ENCODE measurements at regions not wholly inside any gene's neighbourhood (a gene's known extent, or its start where the extent isn't known, plus 50 kb on each side); places are given as distances from the start of the nearest gene placed in this dataset.

DNA sequence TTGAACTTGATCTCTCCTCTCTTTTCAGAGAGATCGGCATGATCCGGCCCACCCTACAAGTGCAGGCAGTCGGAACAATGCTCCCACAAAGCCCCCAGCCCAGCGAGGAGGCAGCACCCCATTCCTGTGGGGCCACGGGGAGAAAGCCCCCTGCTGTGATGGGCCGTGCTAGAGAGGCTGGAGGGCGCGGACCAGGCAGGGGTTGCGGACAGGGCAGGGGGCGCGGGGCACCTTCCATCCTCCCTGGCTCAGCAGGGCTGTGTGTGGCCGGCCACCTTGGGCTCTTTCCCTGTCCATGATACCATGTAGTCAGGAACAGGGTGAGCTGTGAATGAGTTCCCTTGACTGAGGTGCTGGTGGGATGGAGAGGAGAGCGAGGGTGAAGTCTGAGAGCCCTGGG lies 379.8 kb downstream of the BRD1 start:
- H3K27ac ChIP-seq = 0 out of 2 replicates have a peak overlapping the region, but pooled peaks have one; percentile 22
- TF ChIP-seq EZH2 (IDR thresholded peaks at IDR 0.05) = no peak
- no peak for TF ChIP-seq POLR2AphosphoS5 (IDR thresholded peaks at IDR 0.05; ENCODE audit: borderline replicate concordance, low read depth, low read length)
- no peak for TF ChIP-seq FOXP2 (optimal IDR thresholded peaks at IDR 0.05; ENCODE audit: control extremely low read depth, extremely low read length, insufficient read depth)
- DNase-seq (ENCODE audit: low read depth, low spot score) = no peak
- H3K36me3 ChIP-seq (ENCODE audit: insufficient read depth, low read length) = no peaks in the 10 kb centered on the region
- no peaks in the 10 kb centered on the region for H3K9me3 ChIP-seq (ENCODE audit: low read depth, low read length)
- H3K4me3 ChIP-seq = no peak overlapping the region
- no peak overlapping the region for H3K9ac ChIP-seq (ENCODE audit: insufficient read length)

DNA sequence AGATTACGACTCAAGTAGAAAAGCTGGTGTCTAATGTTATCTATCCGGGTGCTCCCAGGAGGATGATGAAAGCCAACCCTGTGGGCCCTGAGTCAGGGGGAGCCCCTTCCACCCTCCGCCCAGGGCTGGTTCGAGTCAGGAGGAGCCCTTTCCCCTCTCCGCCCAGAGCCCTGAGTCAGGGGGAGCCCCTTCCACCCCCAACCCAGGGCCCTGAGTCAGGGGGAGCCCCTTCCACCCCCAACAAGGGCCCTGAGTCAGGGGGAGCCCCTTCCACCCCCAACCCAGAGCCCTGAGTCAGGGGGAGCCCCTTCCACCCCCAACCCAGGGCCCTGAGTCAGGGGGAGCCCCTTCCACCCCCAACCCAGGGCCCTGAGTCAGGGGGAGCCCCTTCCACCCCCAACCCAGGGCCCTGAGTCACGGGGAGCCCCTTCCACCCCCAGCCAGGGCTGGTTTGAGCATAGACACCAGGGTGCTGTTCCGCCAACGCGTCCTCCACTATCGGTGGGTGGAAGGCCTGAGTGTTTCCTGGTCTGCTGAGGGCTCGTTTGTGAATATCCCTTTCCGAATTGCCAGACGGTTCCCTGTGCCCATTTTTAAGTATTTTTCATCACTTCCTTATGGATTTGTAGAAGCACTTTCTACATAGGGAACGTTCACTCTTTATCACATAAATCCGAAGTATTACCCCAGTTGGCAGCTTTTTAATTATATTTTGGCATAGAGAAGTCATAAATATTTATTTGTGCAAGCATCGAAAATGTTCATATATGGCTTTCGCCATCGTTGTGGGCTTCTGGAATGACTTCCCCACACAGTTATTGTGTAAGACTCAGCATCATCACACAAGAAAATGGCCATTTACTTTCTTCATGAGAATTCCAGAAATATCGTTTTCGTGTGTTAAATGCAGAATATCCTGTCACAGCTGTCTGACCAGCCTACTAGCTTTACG lies 380.6 kb downstream of the BRD1 start:
- H3K36me3 ChIP-seq (ENCODE audit: insufficient read depth, low read length) = no peaks in the 10 kb centered on the region
- no peak for DNase-seq (ENCODE audit: low read depth, low spot score)
- H3K9ac ChIP-seq (ENCODE audit: insufficient read length) = no peak overlapping the region
- H3K9me3 ChIP-seq (ENCODE audit: low read depth, low read length) = no peaks in the 10 kb centered on the region
- H3K27ac ChIP-seq = 0 out of 2 replicates have a peak overlapping the region, but pooled peaks have one; percentile 15
- TF ChIP-seq EZH2 (IDR thresholded peaks at IDR 0.05) (no peak), FOXP2 (optimal IDR thresholded peaks at IDR 0.05; ENCODE audit: control extremely low read depth, extremely low read length, insufficient read depth) (no peak), POLR2AphosphoS5 (IDR thresholded peaks at IDR 0.05; ENCODE audit: borderline replicate concordance, low read depth, low read length) (no peak)
- H3K4me3 ChIP-seq = no peak overlapping the region

DNA sequence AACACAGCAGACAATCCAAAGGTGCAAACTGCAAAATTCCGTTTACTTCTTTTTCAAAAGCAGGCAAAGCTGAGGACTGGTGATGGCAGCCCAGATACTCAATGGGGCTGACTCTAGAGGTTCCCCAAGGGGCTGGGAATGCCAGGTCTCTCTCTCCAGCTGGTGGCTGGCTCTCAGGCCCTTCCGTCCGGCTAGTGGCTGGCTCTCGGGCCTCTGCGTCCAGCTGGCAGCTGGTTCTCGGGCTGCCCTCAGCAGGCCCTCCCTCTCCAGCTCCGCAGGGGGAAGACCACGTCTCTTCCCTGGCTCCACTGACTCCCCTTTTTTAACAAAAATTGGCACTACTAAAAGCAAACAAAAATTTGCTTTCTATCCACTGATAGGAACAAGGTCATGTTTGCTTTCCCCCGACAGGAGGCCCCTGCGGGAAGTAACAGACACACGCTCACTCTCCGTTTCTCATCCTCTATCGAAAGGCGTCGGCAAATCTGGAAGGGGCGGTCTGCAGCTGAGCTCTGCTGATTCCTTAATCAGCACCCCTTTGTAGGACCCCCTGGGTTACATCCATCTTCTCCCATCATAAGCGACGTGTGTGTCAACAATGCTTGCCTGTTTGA lies 381.4 kb downstream of the BRD1 start:
- H3K27ac ChIP-seq = no peak overlapping the region

DNA sequence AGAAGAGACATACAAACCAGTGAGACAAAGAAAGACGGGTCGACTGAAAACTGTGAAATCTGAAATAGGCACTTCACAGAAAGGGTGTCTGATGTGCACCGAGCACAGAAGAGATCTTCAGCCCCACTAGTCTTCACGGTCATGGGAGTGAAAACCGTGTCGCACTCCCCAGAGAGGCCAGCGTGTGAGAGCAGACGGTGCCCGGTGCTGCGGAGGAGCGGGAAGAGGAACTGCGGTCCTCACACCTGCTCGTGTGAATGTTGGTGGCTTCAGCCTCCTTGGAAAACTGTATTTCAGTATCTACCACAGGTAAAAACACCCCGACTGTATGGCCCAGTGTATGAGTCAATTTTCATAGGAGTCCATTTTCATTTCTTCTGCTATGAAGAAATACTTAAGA lies 382.9 kb downstream of the BRD1 start:
- H3K9ac ChIP-seq (ENCODE audit: insufficient read length) = no peak overlapping the region
- no peak for TF ChIP-seq EZH2 (IDR thresholded peaks at IDR 0.05)
- H3K36me3 ChIP-seq (ENCODE audit: insufficient read depth, low read length) = no peaks in the 10 kb centered on the region
- no peak overlapping the region for H3K27ac ChIP-seq
- DNase-seq (ENCODE audit: low read depth, low spot score) = no peak
- no peak overlapping the region for H3K4me3 ChIP-seq
- H3K9me3 ChIP-seq (ENCODE audit: low read depth, low read length) = no peaks in the 10 kb centered on the region

More for the DNA sequence above, 381.4 kb downstream of the BRD1 start:
- H3K9me3 ChIP-seq (ENCODE audit: low read depth, low read length) = no peaks in the 10 kb centered on the region
- H3K36me3 ChIP-seq (ENCODE audit: insufficient read depth, low read length) = no peaks in the 10 kb centered on the region
- H3K4me3 ChIP-seq = no peak overlapping the region
- H3K9ac ChIP-seq (ENCODE audit: insufficient read length) = no peak overlapping the region
- no peak for TF ChIP-seq POLR2AphosphoS5 (IDR thresholded peaks at IDR 0.05; ENCODE audit: borderline replicate concordance, low read depth, low read length)
- TF ChIP-seq EZH2 (IDR thresholded peaks at IDR 0.05) = no peak
- no peak for TF ChIP-seq FOXP2 (optimal IDR thresholded peaks at IDR 0.05; ENCODE audit: control extremely low read depth, extremely low read length, insufficient read depth)
- DNase-seq (ENCODE audit: low read depth, low spot score) = no peak

DNA sequence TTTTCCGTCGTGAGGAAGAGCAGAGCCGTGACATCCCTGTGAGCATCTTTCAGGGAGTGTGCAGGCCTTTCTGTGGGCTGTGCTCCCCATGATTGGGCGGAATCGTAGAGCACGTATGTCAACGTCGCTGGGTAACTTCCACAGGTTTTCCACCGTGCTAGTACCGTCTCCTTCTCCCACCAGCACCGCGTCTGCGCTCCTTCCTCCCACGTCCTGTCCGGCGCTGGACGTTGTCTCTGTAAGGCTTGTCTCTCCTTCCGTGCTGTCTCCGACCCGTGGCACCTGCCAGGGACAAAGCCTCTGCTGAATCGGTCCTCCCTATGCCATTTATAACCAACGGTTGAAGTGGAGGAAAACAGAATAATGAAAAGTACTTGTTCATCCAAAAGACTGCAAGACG lies 386.7 kb downstream of the BRD1 start:
- Histone ChIP-seq H3K9ac (ENCODE audit: insufficient read length) (no peak overlapping the region), H3K36me3 (ENCODE audit: insufficient read depth, low read length) (no peaks in the 10 kb centered on the region), H3K27ac (no peak overlapping the region), H3K4me3 (no peak overlapping the region), H3K9me3 (ENCODE audit: low read depth, low read length) (no peaks in the 10 kb centered on the region)
- DNase-seq (ENCODE audit: low read depth, low spot score) = no peak
- TF ChIP-seq FOXP2 (optimal IDR thresholded peaks at IDR 0.05; ENCODE audit: control extremely low read depth, extremely low read length, insufficient read depth) (no peak), EZH2 (IDR thresholded peaks at IDR 0.05) (no peak), POLR2AphosphoS5 (IDR thresholded peaks at IDR 0.05; ENCODE audit: borderline replicate concordance, low read depth, low read length) (no peak)

DNA sequence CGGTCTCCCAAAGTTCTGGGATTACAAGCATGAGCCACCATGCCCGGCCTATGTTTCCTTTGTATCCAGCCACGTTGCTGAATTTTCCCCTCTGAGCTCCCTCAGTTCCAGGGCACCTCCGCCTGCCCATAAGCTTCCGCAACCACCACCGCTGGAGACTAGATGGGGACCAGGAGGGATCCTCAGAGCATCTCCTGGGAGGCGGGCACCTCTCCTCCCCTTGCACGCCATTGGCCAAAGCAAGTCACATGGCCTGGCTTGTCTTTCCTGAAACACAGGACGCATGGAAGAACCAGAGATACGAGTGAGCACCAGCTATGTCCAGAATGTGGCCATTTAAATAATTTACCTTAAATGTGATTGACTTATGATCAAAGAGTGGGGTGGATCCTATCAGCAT lies 388.3 kb downstream of the BRD1 start:
- Histone ChIP-seq H3K4me3 (no peak overlapping the region), H3K9ac (ENCODE audit: insufficient read length) (no peak overlapping the region)
- TF ChIP-seq FOXP2 (optimal IDR thresholded peaks at IDR 0.05; ENCODE audit: control extremely low read depth, extremely low read length, insufficient read depth) (no peak), POLR2AphosphoS5 (IDR thresholded peaks at IDR 0.05; ENCODE audit: borderline replicate concordance, low read depth, low read length) (no peak), EZH2 (IDR thresholded peaks at IDR 0.05) (no peak)

DNA sequence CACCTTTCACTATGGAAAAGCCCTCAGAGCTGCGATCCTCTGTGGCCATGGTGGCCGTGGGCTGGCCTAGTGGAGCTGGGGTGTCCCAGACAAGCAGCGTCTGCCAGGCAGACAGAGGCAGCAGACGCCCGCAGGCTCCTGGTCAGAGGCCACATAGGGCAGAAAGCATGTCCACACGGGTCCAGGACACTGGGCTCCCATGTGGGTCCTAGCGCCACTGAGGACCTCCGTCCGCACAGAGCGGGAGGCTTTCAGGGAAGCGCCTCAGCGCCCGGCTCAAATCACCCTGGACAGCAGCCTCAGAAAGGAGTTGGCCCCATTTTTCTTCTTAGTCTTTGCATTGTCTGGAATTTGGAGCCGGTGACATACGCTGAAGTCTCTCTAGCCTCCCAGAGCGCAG lies 389.7 kb downstream of the BRD1 start:
- no peak overlapping the region for H3K4me3 ChIP-seq
- no peak for DNase-seq (ENCODE audit: low read depth, low spot score)
- H3K9me3 ChIP-seq (ENCODE audit: low read depth, low read length) = no peaks in the 10 kb centered on the region
- H3K27ac ChIP-seq = no peak overlapping the region
- H3K36me3 ChIP-seq (ENCODE audit: insufficient read depth, low read length) = no peaks in the 10 kb centered on the region
- no peak for TF ChIP-seq FOXP2 (optimal IDR thresholded peaks at IDR 0.05; ENCODE audit: control extremely low read depth, extremely low read length, insufficient read depth)
- TF ChIP-seq POLR2AphosphoS5 (IDR thresholded peaks at IDR 0.05; ENCODE audit: borderline replicate concordance, low read depth, low read length) = no peak
- no peak for TF ChIP-seq EZH2 (IDR thresholded peaks at IDR 0.05)
- H3K9ac ChIP-seq (ENCODE audit: insufficient read length) = no peak overlapping the region

More for the DNA sequence above, 388.3 kb downstream of the BRD1 start:
- H3K9me3 ChIP-seq (ENCODE audit: low read depth, low read length) = no peaks in the 10 kb centered on the region
- H3K27ac ChIP-seq = no peak overlapping the region
- no peaks in the 10 kb centered on the region for H3K36me3 ChIP-seq (ENCODE audit: insufficient read depth, low read length)
- DNase-seq (ENCODE audit: low read depth, low spot score) = no peak

DNA sequence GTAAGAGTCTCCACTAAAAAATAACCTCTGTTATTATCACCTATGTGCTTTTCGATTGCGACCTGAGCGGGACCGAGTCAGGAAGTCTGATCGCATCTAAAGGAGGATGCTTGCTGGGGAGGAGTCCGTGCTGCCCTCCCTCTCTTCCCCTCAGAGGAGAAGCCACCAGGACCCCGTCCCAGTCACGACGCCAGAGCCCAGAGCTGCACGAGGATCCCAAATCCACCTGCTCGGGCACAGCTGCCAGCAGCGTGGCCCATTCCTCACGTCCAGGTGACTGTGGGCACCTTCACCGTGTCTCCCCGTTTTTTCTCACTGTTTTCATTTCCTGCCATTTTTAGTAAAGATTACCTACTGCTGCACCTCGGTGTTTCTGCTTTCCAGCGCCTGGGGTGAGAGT lies 390.3 kb downstream of the BRD1 start:
- H3K36me3 ChIP-seq (ENCODE audit: insufficient read depth, low read length) = no peaks in the 10 kb centered on the region
- TF ChIP-seq EZH2 (IDR thresholded peaks at IDR 0.05) (no peak), POLR2AphosphoS5 (IDR thresholded peaks at IDR 0.05; ENCODE audit: borderline replicate concordance, low read depth, low read length) (no peak), FOXP2 (optimal IDR thresholded peaks at IDR 0.05; ENCODE audit: control extremely low read depth, extremely low read length, insufficient read depth) (no peak)
- H3K27ac ChIP-seq = no peak overlapping the region
- H3K4me3 ChIP-seq = no peak overlapping the region
- DNase-seq (ENCODE audit: low read depth, low spot score) = no peak
- H3K9me3 ChIP-seq (ENCODE audit: low read depth, low read length) = no peaks in the 10 kb centered on the region
- no peak overlapping the region for H3K9ac ChIP-seq (ENCODE audit: insufficient read length)
